ENCODE measurements at regions not wholly inside any gene's neighbourhood (a gene's known extent, or its start where the extent isn't known, plus 50 kb on each side); places are given as distances from the start of the nearest gene placed in this dataset.

- no peak for DNase-seq (ENCODE audit: low spot score)
These were observed 499.1 kb upstream of the USP24 start for GRCh38 chr1:55714230-55714629.

- no peak for DNase-seq (ENCODE audit: low spot score)
These were observed 498.4 kb upstream of the USP24 start for GRCh38 chr1:55713516-55713915.

- DNase-seq (ENCODE audit: low spot score), result no peak
These were observed 497.0 kb upstream of the USP24 start for GRCh38 chr1:55712148-55712547.

GRCh38 chr1:55708781-55709180 is 493.6 kb upstream of the USP24 start:
- no peak for DNase-seq (ENCODE audit: low spot score)

- no peak for DNase-seq (ENCODE audit: low spot score)
These were observed 492.7 kb upstream of the USP24 start for GRCh38 chr1:55707846-55708245.

- no peak for DNase-seq (ENCODE audit: low spot score)
These were observed 492.0 kb upstream of the USP24 start for GRCh38 chr1:55707196-55707595.

- DNase-seq (ENCODE audit: low spot score), result no peak
These were observed 491.2 kb upstream of the USP24 start for GRCh38 chr1:55706397-55706796.

GRCh38 chr1:55703726-55704363 is 488.7 kb upstream of the USP24 start:
- DNase-seq (ENCODE audit: low spot score), result no peak

GRCh38 chr1:55702064-55702463 is 486.9 kb upstream of the USP24 start:
- peak; percentile 50 for DNase-seq (ENCODE audit: low spot score)

- no peak for DNase-seq (ENCODE audit: low spot score)
These were observed 485.4 kb upstream of the USP24 start for GRCh38 chr1:55700359-55701130.

- no peak for DNase-seq (ENCODE audit: low spot score)
These were observed 484.1 kb upstream of the USP24 start for GRCh38 chr1:55699228-55699627.

- no peak for DNase-seq (ENCODE audit: low spot score)
These were observed 482.9 kb upstream of the USP24 start for GRCh38 chr1:55697997-55698535.

- DNase-seq (ENCODE audit: low spot score), result no peak
These were observed 481.7 kb upstream of the USP24 start for GRCh38 chr1:55696891-55697290.

- peak; percentile 35 for DNase-seq (ENCODE audit: low spot score)
These were observed 481.1 kb upstream of the USP24 start for GRCh38 chr1:55696181-55696754.

- DNase-seq (ENCODE audit: low spot score), result no peak
These were observed 480.4 kb upstream of the USP24 start for GRCh38 chr1:55695552-55695951.

- no peak for DNase-seq (ENCODE audit: low spot score)
These were observed 480.0 kb upstream of the USP24 start for GRCh38 chr1:55695151-55695550.

GRCh38 chr1:55694310-55694801 is 479.2 kb upstream of the USP24 start:
- no peak for DNase-seq (ENCODE audit: low spot score)

- no peak for DNase-seq (ENCODE audit: low spot score)
These were observed 477.6 kb upstream of the USP24 start for GRCh38 chr1:55692726-55693125.

GRCh38 chr1:55690366-55690765 is 475.2 kb upstream of the USP24 start:
- no peak for DNase-seq (ENCODE audit: low spot score)

GRCh38 chr1:55689800-55690199 is 474.6 kb upstream of the USP24 start:
- DNase-seq (ENCODE audit: low spot score), result no peak

GRCh38 chr1:55685560-55685959 is 470.4 kb upstream of the USP24 start:
- no peak for DNase-seq (ENCODE audit: low spot score)

- no peak for DNase-seq (ENCODE audit: low spot score)
These were observed 469.0 kb upstream of the USP24 start for GRCh38 chr1:55684131-55684650.

GRCh38 chr1:55682198-55682597 is 467.0 kb upstream of the USP24 start:
- DNase-seq (ENCODE audit: low spot score), result no peak
